ENCODE measurements at regions not wholly inside any gene's neighbourhood (a gene's known extent, or its start where the extent isn't known, plus 50 kb on each side); places are given as distances from the start of the nearest gene placed in this dataset.

GRCh38 chr16:61320791-61321190 lies 715.4 kb downstream of the CDH8 start:
- Histone ChIP-seq H3K4me3 (ENCODE audit: low read depth in 1 of 3, low read length in 3 of 3) (no peak overlapping the region), H3K4me1 (ENCODE audit: control insufficient read depth in 4 of 4, insufficient read depth in 4 of 4, low read length in 3 of 4) (no peaks in the 10 kb centered on the region), H3K27me3 (ENCODE audit: control insufficient read depth in 4 of 4, insufficient read depth in 4 of 4, low read length in 3 of 4) (no peaks in the 10 kb centered on the region), H3K27ac (ENCODE audit: low read depth in 1 of 2, low read length in 2 of 2) (no peak overlapping the region), H3K36me3 (ENCODE audit: control insufficient read depth in 4 of 4, insufficient read depth in 3 of 4, low read depth in 1 of 4, low read length in 3 of 4) (no peaks in the 10 kb centered on the region), H3K9me3 (ENCODE audit: control insufficient read depth in 4 of 4, low read length in 3 of 4) (no peaks in the 10 kb centered on the region), H3K9ac (ENCODE audit: low read depth in 1 of 2, low read length in 2 of 2) (no peak overlapping the region)
- TF ChIP-seq ATF3 (IDR thresholded peaks at IDR 0.05) (no peak), HNF4A (conservative IDR thresholded peaks at IDR 0.05) (no peak), REST (IDR thresholded peaks at IDR 0.05) (no peak), YY1 (IDR thresholded peaks at IDR 0.05) (no peak), SP1 (IDR thresholded peaks at IDR 0.05) (no peak), EGR1 (IDR thresholded peaks at IDR 0.05; ENCODE audit: low read depth in 2 of 2) (no peak), NR2F2 (IDR thresholded peaks at IDR 0.05) (no peak), TAF1 (conservative IDR thresholded peaks at IDR 0.05) (no peak), GABPA (IDR thresholded peaks at IDR 0.05 in 1 of 2, conservative IDR thresholded peaks at IDR 0.05 in 1 of 2) (no peak), ZBTB33 (IDR thresholded peaks at IDR 0.05) (no peak), RXRA (IDR thresholded peaks at IDR 0.05) (no peak), CTCF (IDR thresholded peaks at IDR 0.05; ENCODE audit: low read depth, low read length, missing input control) (no peak), FOXA1 (IDR thresholded peaks at IDR 0.05) (no peak), MAX (IDR thresholded peaks at IDR 0.05) (no peak), RAD21 (IDR thresholded peaks at IDR 0.05) (no peak)
- DNase-seq (ENCODE audit: low spot score), result no peak
- 58% methylated on average over 1 of the region's 1 CpG for WGBS

GRCh38 chr16:61313931-61314330 lies 722.3 kb downstream of the CDH8 start:
- Histone ChIP-seq H3K27ac (ENCODE audit: low read depth in 1 of 2, low read length in 2 of 2) (no peak overlapping the region), H3K36me3 (ENCODE audit: control insufficient read depth in 4 of 4, insufficient read depth in 3 of 4, low read depth in 1 of 4, low read length in 3 of 4) (no peaks in the 10 kb centered on the region), H3K4me3 (ENCODE audit: low read depth in 1 of 3, low read length in 3 of 3) (no peak overlapping the region), H3K9me3 (ENCODE audit: control insufficient read depth in 4 of 4, low read length in 3 of 4) (no peaks in the 10 kb centered on the region), H3K27me3 (ENCODE audit: control insufficient read depth in 4 of 4, insufficient read depth in 4 of 4, low read length in 3 of 4) (no peaks in the 10 kb centered on the region), H3K9ac (ENCODE audit: low read depth in 1 of 2, low read length in 2 of 2) (no peak overlapping the region), H3K4me1 (ENCODE audit: control insufficient read depth in 4 of 4, insufficient read depth in 4 of 4, low read length in 3 of 4) (no peaks in the 10 kb centered on the region)
- DNase-seq (ENCODE audit: low spot score), result no peak
- TF ChIP-seq MAX (IDR thresholded peaks at IDR 0.05) (no peak), ZBTB33 (IDR thresholded peaks at IDR 0.05) (no peak), CTCF (IDR thresholded peaks at IDR 0.05; ENCODE audit: low read depth, low read length, missing input control) (no peak), FOXA1 (IDR thresholded peaks at IDR 0.05) (no peak), HNF4G (IDR thresholded peaks at IDR 0.05) (no peak), TAF1 (conservative IDR thresholded peaks at IDR 0.05) (no peak), ATF3 (IDR thresholded peaks at IDR 0.05) (no peak), HNF4A (conservative IDR thresholded peaks at IDR 0.05) (no peak), NR2F2 (IDR thresholded peaks at IDR 0.05) (no peak), EGR1 (IDR thresholded peaks at IDR 0.05; ENCODE audit: low read depth in 2 of 2) (no peak)
- WGBS, result 81% methylated on average over 2 of the region's 2 CpGs

All from liver (tissue), 8 donors.